Vagina (tissue), 2 donors: ENCODE measurements at regions not wholly inside any gene's neighbourhood (a gene's known extent, or its start where the extent isn't known, plus 50 kb on each side); places are given as distances from the start of the nearest gene placed in this dataset.

Source experiments
- DNase-seq, 2 donors: peaks; one replicate each; pipeline ENCODE4 v3.0.0-alpha.2; 2017; ENCODE audit errors: extremely low spot score in 2 of 2
- H3K27ac ChIP-seq: fragments of 200-600 bp; sonication (generic); one replicate; pipeline ENCODE4 v1.5.1; 2019
- H3K27me3 ChIP-seq: fragments of 200-600 bp; sonication (generic); one replicate; pipeline ENCODE4 v1.5.1; 2019
- H3K36me3 ChIP-seq, 2 donors: fragments of 200-600 bp; sonication (generic); one replicate each; pipeline ENCODE4 v1.5.1; 2017 to 2019
- H3K4me1 ChIP-seq: fragments of 200-600 bp; sonication (generic); one replicate; pipeline ENCODE4 v1.5.1; 2019
- H3K4me3 ChIP-seq, 2 donors: fragments of 200-600 bp; sonication (generic); 1 replicate in 1 of 2; 2 replicates in 1 of 2; pipeline ENCODE4 v1.5.1; 2016 to 2019
- H3K9me3 ChIP-seq: fragments of 200-600 bp; sonication (generic); one replicate; pipeline ENCODE4 v1.5.1; 2019
- CTCF ChIP-seq, 3 experiments: fragments of 450-650 bp in 2 of 3; fragments of 200-600 bp in 1 of 3; sonication (generic) in 1 of 3; IDR thresholded peaks; one replicate each; pipeline ENCODE4 v1.5.1; 2017 to 2019; ENCODE audit warnings: antibody characterized with exemption in 3 of 3, mild to moderate bottlenecking in 2 of 3, moderate library complexity in 2 of 3
- POLR2A ChIP-seq, 2 donors: fragments of 450-650 bp; IDR thresholded peaks; one replicate each; pipeline ENCODE4 v1.6.1; 2017; ENCODE audit warnings: antibody characterized with exemption in 2 of 2, mild to moderate bottlenecking in 2 of 2, moderate library complexity in 2 of 2
- POLR2AphosphoS5 ChIP-seq, 2 donors: sonication (generic); formaldehyde crosslinking; IDR thresholded peaks; one replicate each; pipeline ENCODE4 v1.9.0; 2017; ENCODE audit warnings: antibody characterized with exemption in 2 of 2, mild to moderate bottlenecking in 2 of 2, low read depth in 1 of 2; ENCODE audit not compliant: insufficient read depth in 1 of 2
- intact Hi-C: fragments of 100-400 bp; cut with DNase I; formaldehyde crosslinking; loops from one replicate; pipeline ENCODE4 v1.15.1; 2023

- Histone ChIP-seq H3K27me3 (no peaks in the 10 kb centered on the region), H3K27ac (no peak overlapping the region)
- TF ChIP-seq POLR2AphosphoS5 (IDR thresholded peaks at IDR 0.05; ENCODE audit: insufficient read depth in 1 of 2, low read depth in 1 of 2) (no peak), CTCF (IDR thresholded peaks at IDR 0.05) (no peak), POLR2A (IDR thresholded peaks at IDR 0.05) (no peak)
Observed at GRCh38 chr15:47624503-47624902, 92.8 kb upstream of the SEMA6D start.

GRCh38 chr15:47639042-47639441, 78.3 kb upstream of the SEMA6D start:
- no peak overlapping the region for H3K27ac ChIP-seq
- intact Hi-C loops = no loop called here
- DNase-seq = no peak
- no peaks in the 10 kb centered on the region for H3K9me3 ChIP-seq
- no peak for TF ChIP-seq POLR2AphosphoS5 (IDR thresholded peaks at IDR 0.05; ENCODE audit: insufficient read depth in 1 of 2, low read depth in 1 of 2)
- no peak for TF ChIP-seq CTCF (IDR thresholded peaks at IDR 0.05)
- TF ChIP-seq POLR2A (IDR thresholded peaks at IDR 0.05) = no peak
- no peak overlapping the region for H3K4me3 ChIP-seq
- H3K27me3 ChIP-seq = no peaks in the 10 kb centered on the region
- no peaks in the 10 kb centered on the region for H3K36me3 ChIP-seq
- H3K4me1 ChIP-seq = no peaks in the 10 kb centered on the region

More at GRCh38 chr15:47624503-47624902, 92.8 kb upstream of the SEMA6D start:
- no peak overlapping the region for H3K4me3 ChIP-seq
- no peaks in the 10 kb centered on the region for H3K36me3 ChIP-seq
- intact Hi-C loops = no loop called here
- no peaks in the 10 kb centered on the region for H3K4me1 ChIP-seq
- DNase-seq = no peak
- H3K9me3 ChIP-seq = no peaks in the 10 kb centered on the region

- no peak for DNase-seq
- H3K4me1 ChIP-seq = no peaks in the 10 kb centered on the region
- no peak for TF ChIP-seq POLR2AphosphoS5 (IDR thresholded peaks at IDR 0.05; ENCODE audit: insufficient read depth in 1 of 2, low read depth in 1 of 2)
- no peak for TF ChIP-seq CTCF (IDR thresholded peaks at IDR 0.05)
- no peak for TF ChIP-seq POLR2A (IDR thresholded peaks at IDR 0.05)
- intact Hi-C loops = no loop called here
- no peaks in the 10 kb centered on the region for H3K27me3 ChIP-seq
- no peak overlapping the region for H3K4me3 ChIP-seq
- H3K36me3 ChIP-seq = no peaks in the 10 kb centered on the region
- H3K9me3 ChIP-seq = no peaks in the 10 kb centered on the region
- H3K27ac ChIP-seq = no peak overlapping the region
Observed at GRCh38 chr15:47640079-47640478, 77.2 kb upstream of the SEMA6D start.

GRCh38 chr15:47640901-47641300, 76.4 kb upstream of the SEMA6D start:
- no peaks in the 10 kb centered on the region for H3K9me3 ChIP-seq
- H3K27ac ChIP-seq = no peak overlapping the region
- H3K27me3 ChIP-seq = no peaks in the 10 kb centered on the region
- no peaks in the 10 kb centered on the region for H3K4me1 ChIP-seq
- H3K4me3 ChIP-seq = no peak overlapping the region
- intact Hi-C loops = no loop called here
- no peak for DNase-seq
- no peaks in the 10 kb centered on the region for H3K36me3 ChIP-seq
- TF ChIP-seq CTCF (IDR thresholded peaks at IDR 0.05) (no peak), POLR2AphosphoS5 (IDR thresholded peaks at IDR 0.05; ENCODE audit: insufficient read depth in 1 of 2, low read depth in 1 of 2) (no peak), POLR2A (IDR thresholded peaks at IDR 0.05) (no peak)

- H3K9me3 ChIP-seq = no peaks in the 10 kb centered on the region
- intact Hi-C loops = no loop called here
Observed at GRCh38 chr15:47644722-47645121, 72.6 kb upstream of the SEMA6D start.

More at GRCh38 chr15:47644722-47645121, 72.6 kb upstream of the SEMA6D start:
- Histone ChIP-seq H3K27me3 (no peaks in the 10 kb centered on the region), H3K4me3 (no peak overlapping the region), H3K4me1 (no peaks in the 10 kb centered on the region), H3K36me3 (no peaks in the 10 kb centered on the region), H3K27ac (no peak overlapping the region)
- DNase-seq = no peak
- TF ChIP-seq CTCF (IDR thresholded peaks at IDR 0.05) = no peak
- TF ChIP-seq POLR2A (IDR thresholded peaks at IDR 0.05) = no peak
- no peak for TF ChIP-seq POLR2AphosphoS5 (IDR thresholded peaks at IDR 0.05; ENCODE audit: insufficient read depth in 1 of 2, low read depth in 1 of 2)
